Inflammatory macrophage (primary cell): ENCODE measurements at regions not wholly inside any gene's neighbourhood (a gene's known extent, or its start where the extent isn't known, plus 50 kb on each side); places are given as distances from the start of the nearest gene placed in this dataset.

Experiments
- DNase-seq, 2 donors: peaks; one replicate each; pipeline ENCODE4 v3.0.0-alpha.2; 2020 to 2022

- DNase-seq = peak in 1 of 2 donors; percentile 24
Measured at GRCh38 chr13:108360139-108360538, 90.6 kb downstream of the TNFSF13B start.

- no peak for DNase-seq
Measured at GRCh38 chr13:108361769-108362168, 92.3 kb downstream of the TNFSF13B start.

- DNase-seq = no peak
Measured at GRCh38 chr13:108363666-108364065, 94.1 kb downstream of the TNFSF13B start.

- DNase-seq = no peak
Measured at GRCh38 chr13:108365255-108365654, 95.7 kb downstream of the TNFSF13B start.

GRCh38 chr13:108368250-108368905 is 98.9 kb downstream of the TNFSF13B start:
- DNase-seq = peak; percentile 49 to 83

- no peak for DNase-seq
Measured at GRCh38 chr13:108369412-108369811, 99.9 kb downstream of the TNFSF13B start.

GRCh38 chr13:108375034-108375433 is 105.5 kb downstream of the TNFSF13B start:
- DNase-seq = no peak

- DNase-seq = no peak
Measured at GRCh38 chr13:108375772-108376171, 106.3 kb downstream of the TNFSF13B start.

- DNase-seq = no peak
Measured at GRCh38 chr13:108376308-108376707, 106.8 kb downstream of the TNFSF13B start.

GRCh38 chr13:108377646-108378206 is 108.2 kb downstream of the TNFSF13B start:
- no peak for DNase-seq

- DNase-seq = no peak
Measured at GRCh38 chr13:108383667-108384066, 114.1 kb downstream of the TNFSF13B start.

GRCh38 chr13:108387156-108387555 is 117.6 kb downstream of the TNFSF13B start:
- DNase-seq = no peak

GRCh38 chr13:108402850-108403249 is 133.3 kb downstream of the TNFSF13B start:
- DNase-seq = no peak

GRCh38 chr13:108407495-108407894 is 138.0 kb downstream of the TNFSF13B start:
- DNase-seq = no peak

GRCh38 chr13:108408672-108409071 is 139.2 kb downstream of the TNFSF13B start:
- no peak for DNase-seq

- no peak for DNase-seq
Measured at GRCh38 chr13:108409730-108410129, 140.2 kb downstream of the TNFSF13B start.

GRCh38 chr13:108419768-108420167 is 150.2 kb downstream of the TNFSF13B start:
- DNase-seq = no peak

- no peak for DNase-seq
Measured at GRCh38 chr13:108425056-108425455, 155.5 kb downstream of the TNFSF13B start.

GRCh38 chr13:108426893-108427292 is 157.4 kb downstream of the TNFSF13B start:
- no peak for DNase-seq

- no peak for DNase-seq
Measured at GRCh38 chr13:108427355-108427754, 157.8 kb downstream of the TNFSF13B start.

GRCh38 chr13:108428691-108429090 is 159.2 kb downstream of the TNFSF13B start:
- DNase-seq = no peak

GRCh38 chr13:108433976-108434755 is 164.6 kb downstream of the TNFSF13B start:
- peak; percentile 5 to 15 for DNase-seq

- DNase-seq = no peak
Measured at GRCh38 chr13:108435393-108436149, 166.1 kb downstream of the TNFSF13B start.
